Endothelial cell of umbilical vein (primary cell): ENCODE measurements at regions not wholly inside any gene's neighbourhood (a gene's known extent, or its start where the extent isn't known, plus 50 kb on each side); places are given as distances from the start of the nearest gene placed in this dataset.

Experiments
- BruUV-seq: library from RNA; stranded (reverse); fragments of 400-500 nt; replicated peaks from 2 replicates; lab custom pipeline; 2021; lab: Mats Ljungman, UMichigan
- CTCF ChIA-PET: fragments of 300-600, 350-600 bp; sonication (Branson Sonifier 250); formaldehyde crosslinking; loops from one replicate; lab custom pipeline; 2021; ENCODE audit warnings: antibody characterized with exemption, inconsistent platforms; lab: Charles Lee
- POLR2A ChIA-PET: fragments of 300-600, 350-600 bp; sonication (Branson Sonifier 250); formaldehyde crosslinking; loops from one replicate; lab custom pipeline; 2021; ENCODE audit warnings: antibody characterized with exemption, inconsistent platforms; lab: Charles Lee
- DNase-seq: peaks from one replicate; pipeline ENCODE4 v3.0.0-alpha.2; 2011; ENCODE audit warnings: low read depth, low spot score
- FAIRE-seq: peaks from 2 replicates; lab custom pipeline; 2011; peaks lifted over from hg19 to GRCh38; lab: Jason Lieb, UNC
- H2AFZ ChIP-seq: 2 replicates; pipeline ENCODE4 v1.6.0; 2012; ENCODE audit warnings: low read depth, low read length, control low read depth, inconsistent platforms
- H3K27ac ChIP-seq: 2 replicates; pipeline ENCODE4 v1.5.1; 2011; ENCODE audit warnings: low read depth, mild to moderate bottlenecking, control low read depth, low read length, moderate library complexity; ENCODE audit not compliant: insufficient read depth
- H3K27me3 ChIP-seq, 2 experiments: 2 replicates each; pipeline versions ENCODE4 v1.6.0 to v1.6.1; 2011; ENCODE audit warnings: low read length in 2 of 2, mixed read lengths in 1 of 2; ENCODE audit not compliant: control insufficient read depth in 2 of 2, insufficient read depth in 2 of 2
- H3K36me3 ChIP-seq, 2 experiments: 2 replicates in 1 of 2; 3 replicates in 1 of 2; pipeline ENCODE4 v1.5.1; 2011; ENCODE audit warnings: low read length in 2 of 2, mild to moderate bottlenecking in 1 of 2, moderate library complexity in 1 of 2; ENCODE audit not compliant: control insufficient read depth in 2 of 2, insufficient read depth in 2 of 2; ENCODE audit errors: extremely low read depth in 1 of 2
- H3K4me1 ChIP-seq: 3 replicates; pipeline ENCODE4 v1.5.1; 2011; ENCODE audit warnings: mild to moderate bottlenecking, low read length; ENCODE audit not compliant: control insufficient read depth, insufficient read depth; ENCODE audit errors: extremely low read depth
- H3K4me2 ChIP-seq: 2 replicates; pipeline ENCODE4 v1.6.1; 2011; ENCODE audit warnings: low read length, control low read depth, mixed read lengths; ENCODE audit not compliant: insufficient read depth
- H3K4me3 ChIP-seq, 3 experiments: fragments of 200-600 bp in 1 of 3; sonication (generic), shearing (Covaris generic) in 1 of 3; replicated peaks in 1 of 3; 2 replicates each; pipeline ENCODE4 v1.5.1; 2011 to 2016; ENCODE audit warnings: control low read depth in 3 of 3, low read length in 3 of 3, mild to moderate bottlenecking in 2 of 3, inconsistent platforms in 1 of 3, low read depth in 1 of 3, moderate library complexity in 1 of 3; ENCODE audit not compliant: insufficient read depth in 1 of 3
- H3K79me2 ChIP-seq: 2 replicates; pipeline ENCODE4 v1.6.0; 2012; ENCODE audit warnings: low read length, inconsistent platforms; ENCODE audit not compliant: control insufficient read depth, insufficient read depth
- H3K9ac ChIP-seq: replicated peaks from 2 replicates; pipeline ENCODE3; 2011; ENCODE audit warnings: low read length, control low read depth; ENCODE audit not compliant: insufficient read depth; ENCODE audit errors: extremely low read depth
- H3K9me1 ChIP-seq: replicated peaks from 3 replicates; pipeline ENCODE4 v1.6.0; 2011; ENCODE audit warnings: mild to moderate bottlenecking, low read length; ENCODE audit not compliant: control insufficient read depth, insufficient read depth; ENCODE audit errors: extremely low read depth
- H3K9me3 ChIP-seq: replicated peaks from 2 replicates; pipeline ENCODE4 v1.5.1; 2012; ENCODE audit warnings: low read length, inconsistent platforms; ENCODE audit not compliant: control insufficient read depth, insufficient read depth
- H4K20me1 ChIP-seq: replicated peaks from 2 replicates; pipeline ENCODE3; 2011; ENCODE audit warnings: mild to moderate bottlenecking, low read length; ENCODE audit not compliant: control insufficient read depth, insufficient read depth; ENCODE audit errors: extremely low read depth
- CTCF ChIP-seq, 2 donors: IDR thresholded peaks; 1 replicate in 1 of 2; 2 replicates in 1 of 2; pipeline ENCODE4 v1.5.1; 2011; ENCODE audit warnings: low read length in 2 of 2, mild to moderate bottlenecking in 2 of 2, moderate library complexity in 2 of 2, control low read depth in 1 of 2, inconsistent platforms in 1 of 2, low read depth in 1 of 2; ENCODE audit not compliant: insufficient read depth in 1 of 2; ENCODE audit errors: extremely low read depth in 1 of 2
- FOS ChIP-seq: IDR thresholded peaks from 2 replicates; pipeline ENCODE4 v1.6.1; 2011; ENCODE audit warnings: mild to moderate bottlenecking, low read length, moderate library complexity, borderline replicate concordance; ENCODE audit not compliant: insufficient read depth
- GATA2 ChIP-seq: IDR thresholded peaks from 2 replicates; pipeline ENCODE4 v1.7.0; 2011; ENCODE audit warnings: low read depth, mild to moderate bottlenecking, moderate library complexity, mixed read lengths, low read length; ENCODE audit not compliant: insufficient read length, insufficient read depth
- JUN ChIP-seq: IDR thresholded peaks from 2 replicates; pipeline ENCODE4 v1.6.1; 2011; ENCODE audit warnings: borderline replicate concordance, low read depth; ENCODE audit not compliant: insufficient read length, insufficient read depth
- MAX ChIP-seq: IDR thresholded peaks from 2 replicates; pipeline ENCODE4 v1.6.1; 2011; ENCODE audit not compliant: insufficient read depth, insufficient read length
- POLR2AphosphoS5 ChIP-seq: IDR thresholded peaks from 2 replicates; pipeline ENCODE4 v1.6.1; 2012; ENCODE audit warnings: low read depth, mild to moderate bottlenecking, control low read depth, low read length, moderate library complexity; ENCODE audit not compliant: insufficient read depth
- dilution Hi-C: fragments of 300-500 bp; cut with MboI; formaldehyde crosslinking; loops from one replicate; pipeline ENCODE4 v1.15.0; 2019; ENCODE audit warnings: low sequenced_read_pairs; ENCODE audit not compliant: extremely low pct_ligation_motif_present
- intact Hi-C: fragments of 100-400 bp; cut with micrococcal nuclease; formaldehyde crosslinking; loops from one replicate; pipeline ENCODE4 v1.10.0; 2022

DNA sequence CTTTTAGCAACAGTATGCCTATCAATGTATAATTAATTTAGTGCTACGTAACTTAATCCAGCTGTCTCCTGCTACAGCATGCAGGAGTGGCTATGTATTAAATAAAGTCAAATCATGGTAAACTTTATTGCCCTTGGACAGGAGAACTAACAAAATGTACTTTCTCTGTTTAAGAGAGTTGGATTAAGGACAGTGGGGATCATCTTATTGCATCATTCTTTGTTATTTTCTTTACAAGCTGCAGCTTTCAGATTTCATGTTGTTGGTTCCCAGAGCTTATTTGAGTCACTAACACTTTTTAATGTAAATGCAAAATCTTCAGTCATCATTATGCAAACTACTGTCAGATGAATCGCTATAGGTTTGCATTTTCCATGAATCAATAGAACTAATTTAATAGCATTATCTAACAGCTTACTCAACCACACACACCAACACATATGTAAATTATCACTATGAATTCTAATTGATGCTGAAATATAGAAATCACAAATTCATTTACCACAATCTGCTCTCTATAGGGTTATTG, 424.7 kb downstream of the MMUT start:
- BruUV-seq, result no TSS peak
- CTCF ChIA-PET, result no interaction called here
- no peaks in the 10 kb centered on the region for H3K79me2 ChIP-seq

More for the DNA sequence above, 424.7 kb downstream of the MMUT start:
- no peaks in the 10 kb centered on the region for H4K20me1 ChIP-seq
- no peak for DNase-seq
- TF ChIP-seq POLR2AphosphoS5 (no peak), GATA2 (no peak), JUN (no peak), MAX (no peak), FOS (no peak), CTCF (IDR thresholded peaks at IDR 0.05; ENCODE audit: extremely low read depth in 1 of 2, insufficient read depth in 1 of 2, low read depth in 1 of 2, low read length in 2 of 2) (no peak)
- H3K36me3 ChIP-seq, result no peaks in the 10 kb centered on the region
- POLR2A ChIA-PET, result no interaction called here
- no peaks in the 10 kb centered on the region for H3K27me3 ChIP-seq
- H3K4me1 ChIP-seq, result no peaks in the 10 kb centered on the region
- H3K4me2 ChIP-seq, result no peak overlapping the region
- no peak for FAIRE-seq
- no peak overlapping the region for H2AFZ ChIP-seq
- H3K9me3 ChIP-seq, result no peaks in the 10 kb centered on the region
- no peak overlapping the region for H3K9ac ChIP-seq
- H3K4me3 ChIP-seq, result no peak overlapping the region
- H3K27ac ChIP-seq, result no peak overlapping the region
- dilution Hi-C loops, result no loop called here
- intact Hi-C loops, result no loop called here
- H3K9me1 ChIP-seq, result no peaks in the 10 kb centered on the region
